HPDE6-E6E7 (cell line): ENCODE measurements at regions not wholly inside any gene's neighbourhood (a gene's known extent, or its start where the extent isn't known, plus 50 kb on each side); places are given as distances from the start of the nearest gene placed in this dataset.
"Not testable (repeated sequence)": the region's sequence is repeated elsewhere in the genome, so short reads cannot be mapped to it uniquely, and the experiment has no call there.

Experiments used
- DNase-seq: peaks from one replicate; pipeline ENCODE4 v3.0.0; 2011; ENCODE audit warnings: missing footprints; ENCODE audit errors: extremely low spot score

- DNase-seq: no peak
These were observed 953.3 kb downstream of the XPNPEP1 start for GRCh38 chr10:108970016-108970415.

GRCh38 chr10:108966411-108966810, 956.9 kb downstream of the XPNPEP1 start:
- DNase-seq: no peak

- no peak for DNase-seq
These were observed 957.3 kb downstream of the XPNPEP1 start for GRCh38 chr10:108966005-108966404.

- DNase-seq: no peak
These were observed 961.1 kb downstream of the XPNPEP1 start for GRCh38 chr10:108962172-108962571.

- DNase-seq: no peak
These were observed 965.6 kb downstream of the XPNPEP1 start for GRCh38 chr10:108957681-108958080.

GRCh38 chr10:108956149-108956548, 967.2 kb downstream of the XPNPEP1 start:
- no peak for DNase-seq

- not testable (repeated sequence) for DNase-seq
These were observed 1003.3 kb downstream of the XPNPEP1 start for GRCh38 chr10:108920029-108920428.

GRCh38 chr10:108913300-108913699, 1010.0 kb downstream of the XPNPEP1 start:
- no peak for DNase-seq

- DNase-seq: no peak
These were observed 1011.3 kb downstream of the XPNPEP1 start for GRCh38 chr10:108911814-108912541.

- DNase-seq: no peak
These were observed 1015.2 kb downstream of the XPNPEP1 start for GRCh38 chr10:108908096-108908495.

GRCh38 chr10:108905821-108906220, 1017.5 kb downstream of the XPNPEP1 start:
- DNase-seq: no peak

GRCh38 chr10:108905171-108905570, 1018.1 kb downstream of the XPNPEP1 start:
- DNase-seq: no peak

GRCh38 chr10:108904163-108904838, 1019.0 kb downstream of the XPNPEP1 start:
- DNase-seq: no peak

- DNase-seq: no peak
These were observed 1020.6 kb downstream of the XPNPEP1 start for GRCh38 chr10:108902619-108903285.

GRCh38 chr10:108901781-108902618, 1021.3 kb downstream of the XPNPEP1 start:
- DNase-seq: no peak

- DNase-seq: no peak
These were observed 1023.6 kb downstream of the XPNPEP1 start for GRCh38 chr10:108899670-108900069.

- no peak for DNase-seq
These were observed 1028.7 kb downstream of the XPNPEP1 start for GRCh38 chr10:108894402-108895301.

GRCh38 chr10:108877095-108877561, 1046.2 kb downstream of the XPNPEP1 start:
- DNase-seq: no peak

GRCh38 chr10:108872854-108873253, 1050.5 kb downstream of the XPNPEP1 start:
- no peak for DNase-seq

- no peak for DNase-seq
These were observed 1054.4 kb downstream of the XPNPEP1 start for GRCh38 chr10:108868881-108869280.
